ENCODE measurements at regions not wholly inside any gene's neighbourhood (a gene's known extent, or its start where the extent isn't known, plus 50 kb on each side); places are given as distances from the start of the nearest gene placed in this dataset.
"Not testable (repeated sequence)": the region's sequence is repeated elsewhere in the genome, so short reads cannot be mapped to it uniquely, and the experiment has no call there.

DNA sequence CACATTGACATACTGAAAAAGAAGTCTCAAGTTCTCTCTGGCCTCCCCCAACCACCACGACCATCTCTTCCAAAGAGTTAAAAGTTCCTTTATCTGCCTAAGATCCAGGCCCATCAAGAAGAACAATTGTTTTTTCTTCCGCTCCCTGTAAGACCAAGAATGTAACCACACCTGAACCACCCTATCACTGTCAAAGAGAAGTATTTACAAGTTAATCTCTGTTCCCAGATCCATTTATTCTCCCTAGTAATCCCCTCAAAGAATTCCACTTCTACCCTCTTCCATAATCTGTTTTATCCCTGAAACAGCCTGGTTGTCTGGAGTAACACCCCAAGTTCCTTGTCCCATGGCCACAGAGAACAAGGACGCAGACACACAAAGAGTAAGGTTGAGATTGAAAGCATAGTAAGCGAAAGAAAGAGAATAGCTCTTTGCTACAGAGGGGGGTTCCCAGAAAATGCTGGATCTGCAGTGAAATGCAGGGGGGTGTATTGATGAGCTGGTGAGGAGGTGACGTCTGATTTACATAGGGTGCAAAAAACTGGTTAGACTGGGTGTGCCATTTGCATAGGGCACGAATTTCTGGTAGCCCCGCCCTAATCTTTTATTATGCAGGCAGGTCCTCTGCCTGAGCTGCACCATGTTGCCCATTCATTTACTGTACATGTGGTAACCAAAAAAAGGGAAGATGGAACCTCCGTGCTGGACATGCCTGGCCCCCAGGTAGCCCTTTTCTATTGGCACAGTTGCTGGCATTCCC, 122.0 kb downstream of the SKIDA1 start:
- DNase-seq, result no peak

DNA sequence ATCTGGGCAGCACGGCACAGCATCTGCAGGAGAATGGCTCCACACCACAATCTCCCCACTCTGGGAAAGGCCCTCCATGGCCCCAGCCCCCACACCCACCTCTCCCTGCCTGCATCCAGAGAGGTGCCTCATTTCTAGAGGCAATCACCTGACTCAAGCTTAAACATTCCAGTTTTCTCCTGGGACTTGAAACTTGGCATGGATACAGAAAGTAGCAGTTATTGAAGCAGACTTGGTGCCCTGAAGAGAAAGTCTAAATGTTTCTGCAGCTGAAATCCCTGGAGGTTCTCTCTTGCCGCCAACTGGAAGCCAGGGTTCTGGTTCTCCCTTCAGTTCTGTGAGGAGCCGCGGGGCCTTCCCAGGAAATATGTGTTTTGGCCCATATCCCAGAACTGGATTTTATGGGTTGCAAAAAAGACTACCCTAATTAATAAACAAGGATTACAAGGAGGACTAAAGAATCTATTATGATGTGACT, 122.8 kb downstream of the SKIDA1 start:
- no peak for DNase-seq

DNA sequence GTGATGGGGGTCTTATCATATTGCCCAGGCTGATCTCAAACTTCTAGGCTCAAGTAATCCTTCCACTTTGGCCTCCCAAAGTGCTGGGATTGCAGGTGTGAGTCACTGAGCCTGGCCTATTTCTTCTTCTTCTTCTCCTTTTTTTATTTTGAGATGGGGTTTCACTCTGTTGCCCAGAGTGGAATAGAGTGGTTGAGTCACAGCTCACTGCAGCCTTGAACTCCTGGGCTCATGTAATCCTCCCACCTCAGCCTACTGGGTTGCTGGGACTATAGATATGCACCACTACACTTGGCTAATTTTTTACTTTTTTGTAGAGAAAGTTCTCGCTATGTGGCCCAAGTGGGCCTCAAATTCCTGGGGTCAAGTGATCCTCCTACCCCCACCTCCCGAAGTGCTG, 124.3 kb downstream of the SKIDA1 start:
- no peak for DNase-seq

DNA sequence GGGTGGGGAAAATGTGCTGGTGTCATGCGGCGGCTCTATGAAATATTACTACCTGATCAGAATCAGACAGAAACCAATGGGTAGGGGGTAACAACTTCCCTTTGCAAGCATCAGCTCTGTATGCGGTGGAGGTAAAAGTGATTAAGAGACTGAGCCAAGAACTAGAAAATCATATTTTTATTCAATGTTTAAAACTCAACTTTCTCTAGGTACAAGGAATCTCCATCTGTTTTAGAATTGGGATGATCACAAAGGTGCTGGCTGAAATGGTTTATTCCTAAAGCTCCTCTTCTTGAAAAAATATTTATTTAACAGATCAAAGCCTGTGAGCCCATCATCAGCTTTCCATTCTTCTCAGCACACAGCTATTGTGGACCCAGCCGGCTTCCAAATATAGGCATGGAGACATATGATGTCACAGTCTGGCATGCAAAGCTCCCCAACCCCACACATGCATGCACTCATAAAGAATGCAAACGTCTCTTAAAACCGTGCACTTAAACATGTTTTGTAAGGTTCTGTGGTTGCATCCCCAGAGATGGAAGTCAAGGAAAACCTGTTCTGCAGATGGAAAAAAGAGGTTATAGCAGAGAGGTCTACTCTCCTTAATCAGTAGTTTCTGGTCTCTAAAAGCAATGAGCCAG, 126.0 kb downstream of the SKIDA1 start:
- peak; percentile 97 for DNase-seq

DNA sequence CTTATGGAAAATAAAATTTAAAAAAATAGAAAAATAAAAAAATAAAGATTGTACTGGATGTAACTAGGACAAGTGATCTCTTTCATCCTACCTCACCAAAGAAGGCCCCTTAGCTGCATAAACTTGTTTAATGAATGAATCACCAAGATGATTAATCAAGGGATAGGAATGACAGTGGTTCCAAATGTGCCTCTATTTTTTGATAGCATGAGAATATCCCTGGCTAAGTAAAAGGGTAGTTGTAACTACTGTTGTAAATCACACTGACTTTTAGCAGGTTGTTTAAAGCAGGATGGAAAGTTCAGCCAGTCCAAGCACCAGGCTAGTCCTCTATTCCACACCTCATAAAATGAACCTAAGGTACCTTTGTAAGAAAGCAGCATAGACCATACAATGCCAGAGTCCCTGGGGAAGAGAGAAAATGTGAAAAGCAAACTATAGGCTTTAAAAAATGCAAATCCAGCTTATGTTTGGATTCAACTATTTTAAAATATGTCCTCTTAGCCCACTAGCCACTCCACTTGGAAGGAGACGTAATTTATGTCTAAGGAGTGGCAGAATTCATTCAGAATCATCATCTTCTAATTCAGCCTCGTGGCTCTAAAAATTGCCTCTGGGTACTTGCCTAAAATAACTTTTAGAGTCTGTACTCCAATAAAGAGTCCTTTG, 126.8 kb downstream of the SKIDA1 start:
- DNase-seq, result peak; percentile 50

DNA sequence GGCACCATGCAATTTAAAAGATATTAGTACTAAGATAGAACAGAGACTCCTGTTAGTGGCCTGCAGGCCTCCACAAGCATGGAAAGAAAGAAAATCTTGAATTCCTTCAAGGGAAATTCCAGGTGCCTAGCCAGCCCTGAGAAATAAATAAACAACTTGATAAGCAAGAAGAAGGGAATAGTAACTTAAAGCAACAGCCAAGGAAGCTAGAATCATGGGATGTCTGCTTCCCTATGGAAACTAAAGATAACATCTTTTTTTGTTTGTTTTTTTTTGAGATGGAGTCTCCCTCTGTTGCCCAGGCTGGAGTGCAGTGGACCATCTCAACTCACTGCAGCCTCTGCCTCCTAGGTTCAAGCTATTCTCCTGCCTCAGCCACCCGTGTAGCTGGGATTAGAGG, 128.6 kb downstream of the SKIDA1 start:
- no peak for DNase-seq

DNA sequence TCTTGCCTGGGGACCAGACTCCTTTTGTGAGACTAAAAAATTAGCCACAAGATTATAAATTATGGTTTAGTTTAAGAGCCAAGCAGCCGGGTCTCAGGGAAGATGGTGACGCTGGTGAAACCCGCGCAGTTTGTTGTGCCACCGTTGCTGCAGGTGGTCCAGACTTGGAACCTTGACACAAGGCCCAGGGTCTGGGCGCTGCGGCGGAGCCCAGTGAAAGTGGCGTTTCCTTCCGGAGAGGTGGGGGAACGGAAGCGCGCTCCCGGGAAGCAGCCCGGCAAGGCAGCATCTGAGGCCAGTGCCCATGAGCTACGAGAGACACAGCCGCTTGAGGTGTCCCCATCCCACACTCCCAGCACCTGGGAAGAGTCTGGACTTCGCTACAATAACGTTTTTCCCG, 131.6 kb downstream of the SKIDA1 start:
- DNase-seq, result no peak

DNA sequence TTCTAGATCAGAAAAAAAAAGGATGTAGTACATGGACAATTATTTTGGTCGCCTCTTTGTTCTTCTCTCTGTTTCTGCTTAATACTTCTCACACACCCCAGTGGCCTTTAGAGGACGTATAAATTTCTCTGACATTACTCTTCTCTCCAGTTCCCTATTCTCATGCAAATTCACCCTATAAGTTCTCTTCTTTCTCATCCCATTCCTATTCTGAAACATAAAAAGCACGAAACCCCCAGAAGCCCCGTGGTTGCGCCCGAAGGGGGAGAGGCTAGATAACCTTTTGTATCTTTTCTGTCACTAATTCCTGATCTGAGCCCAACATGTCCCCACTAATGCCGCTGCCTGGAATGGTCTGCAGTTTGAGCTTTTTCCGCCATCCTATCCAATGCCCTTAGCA, 136.9 kb downstream of the SKIDA1 start:
- no peak for DNase-seq

DNA sequence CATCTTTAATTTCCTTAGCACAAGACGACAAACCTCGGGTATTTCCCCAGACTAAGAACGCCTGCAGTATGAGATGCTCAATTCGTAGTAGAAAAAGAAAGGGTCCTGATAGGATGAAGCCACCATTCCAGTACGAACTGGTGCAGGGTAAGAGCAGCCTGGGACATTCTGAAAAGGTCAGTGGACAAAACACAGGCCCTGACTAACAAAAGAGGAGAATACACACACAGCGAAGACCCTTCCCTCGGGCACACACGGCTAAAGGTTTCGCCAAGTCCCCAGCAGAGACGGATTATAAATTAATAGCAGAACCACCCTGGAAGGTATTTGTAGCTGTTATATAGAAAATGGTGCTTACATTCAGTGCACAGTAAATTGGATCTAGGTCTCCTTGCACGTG, 137.6 kb downstream of the SKIDA1 start:
- no peak for DNase-seq

DNA sequence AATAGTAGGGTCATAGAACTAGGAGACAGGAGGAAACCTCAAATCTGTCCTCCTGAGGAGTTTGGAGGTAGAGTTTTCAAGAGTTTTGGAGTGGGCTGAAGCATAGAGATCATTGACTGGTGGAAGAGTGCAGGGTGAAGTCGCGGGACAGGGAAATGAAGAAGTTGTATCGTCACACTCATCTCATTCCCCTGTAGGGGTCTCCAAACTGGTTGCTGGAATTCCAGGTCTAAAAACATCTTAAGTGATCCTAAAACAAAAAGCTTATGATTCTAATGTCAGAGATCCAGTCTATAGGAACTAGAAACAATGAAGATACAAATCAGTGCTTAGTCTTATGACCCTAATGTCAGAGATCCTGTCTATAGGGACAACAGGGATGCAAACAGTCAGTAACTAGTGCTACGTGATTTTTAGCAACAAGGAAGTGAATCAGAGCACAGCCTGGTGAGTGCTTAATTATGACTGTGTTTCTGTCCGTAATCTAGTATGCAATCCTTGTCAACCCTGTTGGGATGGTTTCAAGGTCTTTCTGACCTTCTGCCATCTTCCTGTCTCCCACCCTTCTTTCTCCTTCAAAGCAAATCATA, 139.4 kb downstream of the SKIDA1 start:
- no peak for DNase-seq

DNA sequence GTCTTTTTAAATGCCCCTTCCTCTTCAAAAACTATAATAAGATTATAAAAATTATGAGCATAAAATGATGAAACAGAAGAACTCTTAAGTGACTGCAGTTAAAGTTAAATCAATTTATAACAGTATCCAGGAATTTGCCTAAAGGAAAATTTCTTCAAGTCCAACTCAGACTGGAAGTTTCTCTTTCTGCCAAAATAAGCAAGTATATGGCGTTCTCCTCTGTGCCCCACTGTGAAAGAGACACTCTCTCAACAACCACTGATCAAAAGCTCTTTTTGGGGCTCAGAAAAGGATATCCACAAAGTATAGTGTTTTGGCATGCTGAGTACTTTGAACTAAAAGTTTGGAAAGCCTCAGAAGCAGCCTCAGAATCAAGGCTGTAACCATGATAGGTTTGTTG, 139.9 kb downstream of the SKIDA1 start:
- DNase-seq, result no peak

DNA sequence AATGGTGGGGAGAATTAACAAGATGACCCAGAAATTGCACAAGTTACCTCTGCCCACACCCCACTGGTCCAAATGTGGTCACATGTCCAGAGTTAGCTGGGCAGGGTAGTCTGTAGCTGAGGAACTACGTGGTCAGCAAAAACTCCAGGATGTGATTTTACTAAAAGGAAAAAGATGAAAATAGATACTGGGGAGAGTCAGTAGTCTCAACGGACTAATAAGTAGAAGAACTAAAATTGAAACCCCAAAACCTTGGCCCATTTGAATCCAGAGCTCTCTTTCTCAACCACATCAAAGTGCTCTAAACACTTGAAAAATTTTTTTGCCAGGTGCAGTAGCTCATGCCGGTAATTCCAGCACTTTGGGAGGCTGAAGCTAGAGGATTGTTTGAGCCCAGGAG, 146.3 kb downstream of the SKIDA1 start:
- no peak for DNase-seq

DNA sequence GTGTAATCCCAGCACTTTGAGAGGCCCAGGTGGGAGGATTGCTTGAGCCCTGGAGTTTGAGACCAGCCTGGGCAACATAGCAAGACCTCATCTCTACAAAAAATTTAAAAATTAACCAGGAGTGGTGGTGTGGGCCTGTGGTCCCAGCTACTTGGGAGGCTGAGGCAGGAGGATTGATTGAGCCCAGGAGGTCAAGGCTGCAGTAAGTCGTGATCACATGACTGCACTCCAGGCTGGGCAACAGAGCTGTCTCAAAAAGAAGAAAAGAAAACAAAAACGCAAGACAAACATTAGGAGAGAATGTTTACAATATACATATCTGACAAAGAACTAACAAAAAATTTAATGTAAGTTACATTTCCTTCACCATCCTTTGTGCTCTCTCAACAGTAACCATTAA, 150.2 kb downstream of the SKIDA1 start:
- DNase-seq, result not testable (repeated sequence)

DNA sequence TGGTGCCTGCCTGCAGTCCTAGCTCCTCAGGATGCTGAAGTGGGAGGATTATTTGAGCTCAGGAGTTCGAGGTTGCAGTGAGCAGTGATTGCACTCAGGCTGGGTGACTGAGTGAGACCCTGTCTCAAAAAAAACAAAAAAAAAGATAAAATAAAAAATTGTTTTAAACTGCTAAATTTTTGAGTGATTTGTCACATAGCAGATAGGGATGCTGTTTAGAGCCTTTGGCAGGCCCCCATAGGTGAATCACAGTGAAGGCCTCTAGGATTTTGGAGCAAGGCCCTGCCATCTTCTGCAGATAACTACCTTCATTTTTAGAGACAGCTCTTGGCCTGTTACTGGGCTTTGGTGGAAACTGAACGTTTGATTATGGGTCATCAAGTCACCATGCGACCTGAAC, 151.6 kb downstream of the SKIDA1 start:
- not testable (repeated sequence) for DNase-seq

DNA sequence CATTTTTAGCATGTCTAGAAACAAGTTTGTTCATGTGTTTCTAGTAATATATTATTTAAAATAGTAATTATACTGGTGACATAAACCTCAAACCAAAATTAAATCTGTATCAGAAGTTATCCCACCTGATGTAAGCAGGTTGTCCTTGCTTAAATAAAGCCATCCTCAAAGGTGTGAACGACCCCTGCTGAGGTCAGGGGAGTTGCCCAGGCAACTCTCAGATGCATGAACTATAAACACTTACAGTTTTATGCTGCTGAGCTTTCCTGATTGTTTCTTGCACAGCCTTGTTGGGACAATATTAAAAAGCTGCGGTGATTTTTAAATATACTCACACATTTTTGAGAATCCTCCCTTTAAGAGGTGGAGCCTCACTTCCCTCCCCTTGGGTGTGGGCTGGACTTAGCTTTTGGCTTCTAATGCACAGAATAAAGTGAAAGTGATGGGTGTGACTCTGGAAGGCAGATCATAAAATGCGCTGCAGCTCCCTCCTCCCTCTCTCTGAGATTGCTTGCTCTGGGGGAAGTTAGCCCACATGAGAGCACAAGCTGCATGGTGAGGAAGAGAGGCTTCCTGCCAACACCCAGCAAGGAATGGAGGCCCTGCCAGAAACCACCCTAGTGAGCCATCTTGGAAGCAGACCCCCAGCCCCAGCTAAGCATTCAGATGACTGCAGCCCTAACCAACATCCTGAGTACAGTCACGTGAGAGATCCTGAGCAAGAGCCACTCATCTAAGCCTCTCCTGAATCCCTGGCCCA, 152.7 kb downstream of the SKIDA1 start:
- peak; percentile 47 for DNase-seq

DNA sequence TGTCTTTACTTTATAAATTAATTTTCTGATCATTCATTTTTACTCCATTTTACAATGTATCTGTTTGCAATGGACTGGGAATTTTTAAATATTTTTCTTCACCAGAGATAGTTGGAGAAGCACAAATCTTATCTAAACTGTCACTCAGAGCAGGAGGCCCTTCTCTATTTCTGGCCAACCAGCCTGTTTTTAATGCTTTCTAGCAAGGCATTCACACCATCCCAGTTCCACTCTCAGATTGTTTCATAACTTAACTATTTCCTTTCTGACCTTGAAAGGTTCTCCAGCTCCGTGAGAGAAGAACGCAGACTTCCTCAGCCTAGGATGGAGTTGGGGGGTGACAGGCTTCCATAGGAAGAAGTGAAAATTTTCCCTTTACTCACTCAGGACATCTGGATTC, 155.8 kb downstream of the SKIDA1 start:
- no peak for DNase-seq

DNA sequence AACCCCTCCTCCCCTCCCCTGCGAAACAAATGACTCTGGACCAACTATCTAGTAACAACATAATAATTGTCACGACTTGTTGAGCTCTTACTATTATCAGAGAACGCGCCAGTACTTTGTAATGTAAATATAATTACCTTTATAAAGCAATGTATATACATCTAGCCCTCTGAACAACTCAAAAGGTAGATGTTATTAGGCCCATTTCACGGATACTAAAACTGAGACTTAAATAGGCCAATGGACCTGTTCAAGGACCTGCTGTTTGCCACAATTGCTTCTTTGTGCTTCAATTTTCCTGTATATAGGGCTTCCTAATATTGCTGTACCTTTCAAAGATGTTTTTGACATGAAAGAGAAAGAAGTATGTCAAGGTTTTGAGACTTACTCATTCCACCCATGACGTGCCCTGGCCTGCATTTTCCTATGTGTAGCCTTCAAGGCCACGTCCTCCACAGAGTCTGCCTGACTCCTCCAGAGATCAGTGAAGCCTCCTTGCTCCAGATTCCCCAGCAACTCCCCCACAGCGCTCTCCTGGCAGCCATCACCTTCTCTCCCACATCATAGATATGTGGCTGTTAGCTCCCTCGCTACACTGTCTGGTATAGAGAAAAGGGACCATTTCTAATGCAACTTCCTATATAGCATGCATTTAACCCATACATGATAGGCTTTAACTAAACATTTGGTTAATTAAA, 156.6 kb downstream of the SKIDA1 start:
- no peak for DNase-seq

DNA sequence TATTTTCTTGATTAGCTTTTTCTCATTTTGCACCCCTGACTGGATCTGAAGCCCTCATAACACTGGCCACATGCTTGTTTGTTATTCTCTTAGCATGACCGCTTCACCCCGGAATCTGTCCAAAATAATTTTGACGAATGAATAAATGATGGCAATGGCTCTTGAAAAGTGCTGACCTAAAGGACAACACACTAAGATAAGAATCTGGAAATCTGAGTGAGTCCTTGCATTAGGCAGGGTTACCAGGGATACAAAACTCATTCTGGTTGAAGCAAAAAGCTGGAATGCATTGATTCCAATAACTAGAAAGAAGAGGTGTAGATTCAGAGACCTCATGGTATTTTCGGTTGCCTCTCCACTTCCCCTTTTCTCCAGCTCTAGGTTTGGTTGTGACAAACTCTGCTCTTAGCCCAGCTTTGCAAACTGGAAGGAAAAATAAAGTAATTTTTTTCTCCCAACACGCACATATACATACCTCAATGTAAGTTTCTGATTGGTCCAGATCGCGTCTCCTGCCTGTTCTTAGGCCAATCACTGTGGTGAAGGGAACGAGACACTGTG, 157.4 kb downstream of the SKIDA1 start:
- no peak for DNase-seq

DNA sequence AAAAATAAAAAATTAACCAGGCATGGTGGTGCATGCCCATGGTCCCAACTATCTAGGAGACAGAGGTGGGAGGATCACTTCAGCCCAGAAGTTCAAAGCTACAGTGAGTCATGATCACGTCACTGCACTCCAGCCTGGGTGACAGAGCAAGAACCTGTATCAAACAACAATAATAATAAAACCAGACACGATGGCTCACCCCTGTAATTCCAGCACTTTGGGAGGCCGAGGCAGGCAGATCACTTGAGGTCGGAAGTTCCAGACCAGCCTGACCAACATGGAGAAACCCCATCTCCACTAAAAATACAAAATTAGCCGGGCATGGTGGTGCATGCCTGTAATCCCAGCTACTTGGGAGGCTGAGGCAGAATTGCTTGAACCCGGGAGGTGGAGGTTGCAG, 159.4 kb downstream of the SKIDA1 start:
- not testable (repeated sequence) for DNase-seq

DNA sequence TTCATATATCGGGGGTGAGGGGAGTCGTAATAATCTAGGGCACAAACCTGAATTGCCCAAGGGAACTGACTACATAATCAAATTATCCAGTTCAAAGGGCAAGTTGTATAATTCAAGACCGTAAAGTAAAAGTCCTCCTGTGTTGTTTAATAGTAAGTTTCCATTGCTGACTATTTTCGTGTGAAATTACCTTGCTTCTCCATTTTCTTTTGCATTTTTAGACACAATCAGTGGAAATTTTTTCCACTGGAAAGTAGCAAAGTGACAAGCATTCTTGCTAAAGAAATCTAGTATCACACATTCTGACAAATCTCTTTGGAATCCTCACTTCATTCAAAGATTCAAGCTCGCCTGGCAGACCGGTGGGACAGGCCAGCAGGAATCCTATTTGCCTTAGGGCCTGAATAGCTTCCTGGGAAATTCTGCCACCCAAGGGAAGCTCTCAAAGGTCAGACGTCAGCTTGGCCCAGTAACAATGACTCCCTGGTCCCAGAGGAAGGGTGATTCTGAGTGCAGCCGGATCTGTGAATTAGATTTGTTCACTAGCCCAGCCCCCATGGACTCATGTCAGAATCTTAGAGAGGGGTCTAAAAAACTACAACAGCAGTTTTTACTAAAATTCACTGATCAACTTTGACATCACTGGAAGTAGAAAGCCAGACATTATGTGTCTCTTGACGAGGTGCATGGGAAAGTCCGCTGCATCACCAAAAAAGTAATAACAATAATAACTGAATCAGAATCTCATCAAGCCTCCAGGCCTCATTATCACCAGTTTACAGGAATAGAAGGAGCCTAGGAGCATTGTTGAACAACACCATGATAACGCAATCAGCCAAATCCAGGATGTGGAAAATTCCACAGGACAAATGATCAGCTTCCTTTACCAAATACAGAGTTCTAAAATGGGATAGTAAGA, 161.0 kb downstream of the SKIDA1 start:
- DNase-seq, result peak; percentile 34

DNA sequence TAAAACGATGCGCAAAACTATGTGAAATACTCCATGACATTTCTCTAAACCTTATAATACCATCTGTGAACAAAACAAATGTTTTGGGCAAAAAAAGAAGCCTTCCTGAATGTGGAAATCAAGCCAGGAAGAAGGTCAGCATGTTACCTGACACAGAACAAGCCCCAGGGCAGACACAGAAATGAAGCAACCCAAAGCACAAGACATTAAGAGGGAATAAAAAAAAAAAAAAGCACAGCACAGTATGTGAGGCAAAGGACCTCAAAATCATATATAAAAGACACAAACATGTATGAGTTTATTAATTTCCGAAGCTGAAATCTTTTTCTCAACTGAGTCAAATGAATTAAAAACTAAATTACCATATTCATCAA, 161.8 kb downstream of the SKIDA1 start:
- DNase-seq, result no peak
